H7 (cell line): ENCODE measurements at regions not wholly inside any gene's neighbourhood (a gene's known extent, or its start where the extent isn't known, plus 50 kb on each side); places are given as distances from the start of the nearest gene placed in this dataset.

ENCODE experiments used
- DNase-seq: peaks from one replicate; pipeline ENCODE4 v3.0.0; 2012
- H3K27me3 ChIP-seq: 2 replicates; pipeline ENCODE4 v1.6.0; 2011; ENCODE audit warnings: mild to moderate bottlenecking, low read length; ENCODE audit not compliant: control insufficient read depth, insufficient read depth
- H3K36me3 ChIP-seq: replicated peaks from 2 replicates; pipeline ENCODE4 v1.5.1; 2011; ENCODE audit warnings: low read length; ENCODE audit not compliant: control insufficient read depth, insufficient read depth
- H3K4me3 ChIP-seq: 2 replicates; pipeline ENCODE4 v1.5.1; 2011; ENCODE audit warnings: low read depth, mild to moderate bottlenecking, control low read depth, low read length, moderate library complexity; ENCODE audit not compliant: insufficient read depth

GRCh38 chr6:90445533-90446108 lies 141.3 kb downstream of the MAP3K7 start:
- Histone ChIP-seq H3K4me3 (no peak overlapping the region), H3K27me3 (no peaks in the 10 kb centered on the region), H3K36me3 (no peaks in the 10 kb centered on the region)
- DNase-seq = no peak

GRCh38 chr6:90444160-90444714 lies 142.6 kb downstream of the MAP3K7 start:
- DNase-seq = no peak
- Histone ChIP-seq H3K36me3 (no peaks in the 10 kb centered on the region), H3K27me3 (no peaks in the 10 kb centered on the region), H3K4me3 (no peak overlapping the region)

GRCh38 chr6:90442366-90442765 lies 144.5 kb downstream of the MAP3K7 start:
- no peaks in the 10 kb centered on the region for H3K27me3 ChIP-seq
- no peak for DNase-seq
- H3K36me3 ChIP-seq = no peaks in the 10 kb centered on the region
- H3K4me3 ChIP-seq = no peak overlapping the region

GRCh38 chr6:90440586-90441283 lies 144.1 kb upstream of the BACH2 start:
- no peak overlapping the region for H3K4me3 ChIP-seq
- no peaks in the 10 kb centered on the region for H3K36me3 ChIP-seq
- no peaks in the 10 kb centered on the region for H3K27me3 ChIP-seq
- no peak for DNase-seq

- no peak for DNase-seq
- no peak overlapping the region for H3K4me3 ChIP-seq
- no peaks in the 10 kb centered on the region for H3K27me3 ChIP-seq
- no peaks in the 10 kb centered on the region for H3K36me3 ChIP-seq
Observed at GRCh38 chr6:90439586-90439985, 142.9 kb upstream of the BACH2 start.

DNA sequence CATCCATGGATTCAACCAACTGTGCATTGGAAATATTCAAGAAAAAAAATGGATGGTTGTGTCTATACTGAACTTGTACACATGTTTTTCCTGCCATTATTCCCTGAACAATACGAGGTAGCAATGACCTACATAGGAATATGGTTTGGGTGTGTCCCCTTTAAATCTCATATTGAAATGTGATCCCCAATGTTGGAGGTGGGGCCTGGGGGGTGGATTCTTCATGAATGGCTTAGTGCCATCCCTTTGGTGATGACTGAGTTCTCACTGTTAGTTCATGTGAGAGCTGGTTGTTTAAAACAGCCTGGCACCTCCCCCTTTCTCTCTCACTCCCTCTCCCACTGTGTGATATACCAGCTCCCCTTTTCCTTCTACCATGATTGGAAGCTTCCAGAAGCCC lies 139.8 kb upstream of the BACH2 start:
- no peak overlapping the region for H3K4me3 ChIP-seq
- no peaks in the 10 kb centered on the region for H3K36me3 ChIP-seq
- no peak for DNase-seq
- no peaks in the 10 kb centered on the region for H3K27me3 ChIP-seq

GRCh38 chr6:90435207-90435899 lies 138.7 kb upstream of the BACH2 start:
- no peak for DNase-seq
- Histone ChIP-seq H3K27me3 (no peaks in the 10 kb centered on the region), H3K36me3 (no peaks in the 10 kb centered on the region), H3K4me3 (no peak overlapping the region)

DNA sequence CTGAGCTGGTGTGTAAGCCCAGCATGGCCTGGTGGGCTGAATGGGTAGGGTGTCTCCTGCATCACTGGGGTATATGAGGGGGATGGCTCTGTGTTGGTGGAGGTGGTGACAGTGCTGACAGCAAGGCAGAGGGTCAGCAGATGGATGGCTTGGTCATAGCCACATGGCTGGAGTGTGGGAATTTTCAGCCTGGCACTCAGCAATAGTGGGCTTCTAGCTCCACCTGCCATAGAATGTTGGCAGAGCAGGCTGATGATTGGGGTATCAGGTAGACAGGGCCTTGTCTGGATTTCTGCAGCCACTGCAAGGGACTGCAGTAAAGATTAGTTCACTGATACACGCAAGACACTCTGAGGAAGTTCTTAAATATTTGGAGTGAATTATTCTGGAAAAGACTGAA lies 137.5 kb upstream of the BACH2 start:
- Histone ChIP-seq H3K27me3 (no peaks in the 10 kb centered on the region), H3K4me3 (no peak overlapping the region), H3K36me3 (no peaks in the 10 kb centered on the region)
- no peak for DNase-seq

- H3K4me3 ChIP-seq = no peak overlapping the region
Observed at GRCh38 chr6:90432937-90433336, 136.3 kb upstream of the BACH2 start.

GRCh38 chr6:90432041-90432775 lies 135.6 kb upstream of the BACH2 start:
- DNase-seq = no peak
- no peaks in the 10 kb centered on the region for H3K27me3 ChIP-seq
- H3K4me3 ChIP-seq = no peak overlapping the region
- no peaks in the 10 kb centered on the region for H3K36me3 ChIP-seq

More at GRCh38 chr6:90432937-90433336, 136.3 kb upstream of the BACH2 start:
- Histone ChIP-seq H3K27me3 (no peaks in the 10 kb centered on the region), H3K36me3 (no peaks in the 10 kb centered on the region)
- no peak for DNase-seq

GRCh38 chr6:90431576-90431975 lies 134.9 kb upstream of the BACH2 start:
- Histone ChIP-seq H3K36me3 (no peaks in the 10 kb centered on the region), H3K4me3 (no peak overlapping the region), H3K27me3 (no peaks in the 10 kb centered on the region)
- DNase-seq = no peak

DNA sequence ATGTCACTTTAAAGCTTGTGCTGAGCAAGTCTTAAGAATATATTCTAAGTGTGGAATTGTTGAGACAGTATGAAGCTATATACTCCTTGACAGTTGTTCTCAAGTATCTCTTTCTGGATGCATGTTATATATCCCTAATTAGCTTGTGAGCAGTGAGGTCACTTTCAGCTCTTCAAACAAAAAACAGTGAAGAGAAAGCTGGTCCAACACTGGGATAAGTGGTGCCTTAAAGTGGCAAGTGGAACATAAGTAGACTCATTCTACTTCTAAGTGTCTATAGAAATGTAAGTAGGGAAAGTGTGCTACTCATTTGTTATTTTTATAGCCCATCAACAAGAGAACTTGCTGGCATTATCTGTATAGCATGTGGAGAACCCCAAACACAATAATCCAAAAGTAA lies 133.1 kb upstream of the BACH2 start:
- no peak for DNase-seq
- Histone ChIP-seq H3K36me3 (no peaks in the 10 kb centered on the region), H3K4me3 (no peak overlapping the region), H3K27me3 (no peaks in the 10 kb centered on the region)

DNA sequence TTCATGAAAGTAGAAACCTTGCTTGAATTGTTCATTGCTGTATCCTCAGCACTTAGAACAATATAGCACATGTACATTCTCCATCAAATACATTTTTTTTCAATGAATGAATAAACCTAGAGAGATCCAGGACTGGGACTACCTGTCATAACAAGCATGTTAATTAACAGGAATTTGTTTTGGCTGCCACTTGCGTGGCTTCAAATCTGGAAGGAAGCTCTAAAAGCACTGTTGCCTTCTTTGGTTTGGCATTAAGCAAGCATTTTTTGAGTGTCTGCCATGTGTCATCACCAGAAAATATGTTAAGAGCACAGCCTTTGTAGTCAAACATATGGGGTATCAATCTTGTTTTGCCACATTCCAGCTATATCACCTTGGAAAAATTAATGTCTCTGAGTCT lies 131.9 kb upstream of the BACH2 start:
- no peak for DNase-seq

GRCh38 chr6:90425161-90425641 lies 128.6 kb upstream of the BACH2 start:
- no peak for DNase-seq
- H3K36me3 ChIP-seq = no peaks in the 10 kb centered on the region
- H3K4me3 ChIP-seq = no peak overlapping the region
- no peaks in the 10 kb centered on the region for H3K27me3 ChIP-seq

More for the DNA sequence above, 131.9 kb upstream of the BACH2 start:
- Histone ChIP-seq H3K4me3 (no peak overlapping the region), H3K36me3 (no peaks in the 10 kb centered on the region), H3K27me3 (no peaks in the 10 kb centered on the region)
